ENCODE measurements at regions not wholly inside any gene's neighbourhood (a gene's known extent, or its start where the extent isn't known, plus 50 kb on each side); places are given as distances from the start of the nearest gene placed in this dataset.

DNA sequence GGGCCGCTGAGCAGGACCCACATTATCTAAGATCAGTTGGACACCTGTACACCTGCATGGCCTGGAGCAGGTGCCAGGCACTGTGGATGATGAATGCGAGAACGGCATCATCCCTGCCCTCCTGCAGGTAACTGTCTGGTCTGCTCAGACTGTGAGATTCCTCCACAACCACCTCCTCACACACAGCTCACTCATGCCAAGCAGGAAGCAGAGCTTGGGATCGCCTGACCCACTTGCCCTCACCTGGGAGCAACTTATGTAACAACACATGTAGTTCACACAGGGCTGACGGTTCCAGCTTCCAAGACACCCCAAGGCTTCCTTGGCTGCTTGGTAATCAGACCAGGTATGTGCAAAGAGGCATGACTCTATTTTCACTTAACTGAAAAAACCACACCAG is 359.2 kb downstream of the PREX1 start (continued):
- TF ChIP-seq, protein P1, sequence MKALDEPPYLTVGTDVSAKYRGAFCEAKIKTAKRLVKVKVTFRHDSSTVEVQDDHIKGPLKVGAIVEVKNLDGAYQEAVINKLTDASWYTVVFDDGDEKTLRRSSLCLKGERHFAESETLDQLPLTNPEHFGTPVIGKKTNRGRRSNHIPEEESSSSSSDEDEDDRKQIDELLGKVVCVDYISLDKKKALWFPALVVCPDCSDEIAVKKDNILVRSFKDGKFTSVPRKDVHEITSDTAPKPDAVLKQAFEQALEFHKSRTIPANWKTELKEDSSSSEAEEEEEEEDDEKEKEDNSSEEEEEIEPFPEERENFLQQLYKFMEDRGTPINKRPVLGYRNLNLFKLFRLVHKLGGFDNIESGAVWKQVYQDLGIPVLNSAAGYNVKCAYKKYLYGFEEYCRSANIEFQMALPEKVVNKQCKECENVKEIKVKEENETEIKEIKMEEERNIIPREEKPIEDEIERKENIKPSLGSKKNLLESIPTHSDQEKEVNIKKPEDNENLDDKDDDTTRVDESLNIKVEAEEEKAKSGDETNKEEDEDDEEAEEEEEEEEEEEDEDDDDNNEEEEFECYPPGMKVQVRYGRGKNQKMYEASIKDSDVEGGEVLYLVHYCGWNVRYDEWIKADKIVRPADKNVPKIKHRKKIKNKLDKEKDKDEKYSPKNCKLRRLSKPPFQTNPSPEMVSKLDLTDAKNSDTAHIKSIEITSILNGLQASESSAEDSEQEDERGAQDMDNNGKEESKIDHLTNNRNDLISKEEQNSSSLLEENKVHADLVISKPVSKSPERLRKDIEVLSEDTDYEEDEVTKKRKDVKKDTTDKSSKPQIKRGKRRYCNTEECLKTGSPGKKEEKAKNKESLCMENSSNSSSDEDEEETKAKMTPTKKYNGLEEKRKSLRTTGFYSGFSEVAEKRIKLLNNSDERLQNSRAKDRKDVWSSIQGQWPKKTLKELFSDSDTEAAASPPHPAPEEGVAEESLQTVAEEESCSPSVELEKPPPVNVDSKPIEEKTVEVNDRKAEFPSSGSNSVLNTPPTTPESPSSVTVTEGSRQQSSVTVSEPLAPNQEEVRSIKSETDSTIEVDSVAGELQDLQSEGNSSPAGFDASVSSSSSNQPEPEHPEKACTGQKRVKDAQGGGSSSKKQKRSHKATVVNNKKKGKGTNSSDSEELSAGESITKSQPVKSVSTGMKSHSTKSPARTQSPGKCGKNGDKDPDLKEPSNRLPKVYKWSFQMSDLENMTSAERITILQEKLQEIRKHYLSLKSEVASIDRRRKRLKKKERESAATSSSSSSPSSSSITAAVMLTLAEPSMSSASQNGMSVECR (CRISPR knock-in tag; IDR thresholded peaks at IDR 0.05; ENCODE audit: borderline replicate concordance), result no peak
- TF ChIP-seq STAT6 (CRISPR knock-in tag; conservative IDR thresholded peaks at IDR 0.05; ENCODE audit: low read depth), result no peak
- TF ChIP-seq ZMAT4 (CRISPR knock-in tag; IDR thresholded peaks at IDR 0.05), result no peak
- TF ChIP-seq OVOL2 (CRISPR knock-in tag; IDR thresholded peaks at IDR 0.05; ENCODE audit: borderline replicate concordance), result no peak

- POLR2A ChIA-PET, result no interaction called here
- peak overlapping the region; percentile 59; the same call in 1 of the 2 replicates for H3K27ac Mint-ChIP-seq
- H3K36me3 Mint-ChIP-seq, result peaks cover 5% of the 10 kb centered on the region
- H3K9me3 Mint-ChIP-seq, result peaks cover 32% of the 10 kb centered on the region
- ATAC-seq (peak; percentile 59), DNase-seq (ENCODE audit: low spot score) (peak; percentile 32)
- H3K4me1 Mint-ChIP-seq, result 0 out of 2 replicates have a peak, but pooled peaks cover 3% of the 10 kb centered on the region
- no peaks in the 10 kb centered on the region for H3K27me3 Mint-ChIP-seq (ENCODE audit: low read depth)
- CTCF ChIA-PET, result no interaction called here
- no peak overlapping the region for H3K4me3 Mint-ChIP-seq
- TF ChIP-seq HMGXB4 (CRISPR knock-in tag; IDR thresholded peaks at IDR 0.05) (no peak), TCF7 (CRISPR knock-in tag; IDR thresholded peaks at IDR 0.05; ENCODE audit: low read depth) (no peak), ZBTB21 (CRISPR knock-in tag; IDR thresholded peaks at IDR 0.05; ENCODE audit: borderline replicate concordance) (no peak), SP1 (CRISPR knock-in tag; conservative IDR thresholded peaks at IDR 0.05) (no peak), ZNF425 (CRISPR knock-in tag; conservative IDR thresholded peaks at IDR 0.05) (no peak), SMAD3 (CRISPR knock-in tag; IDR thresholded peaks at IDR 0.05; ENCODE audit: borderline replicate concordance) (no peak), RELA (CRISPR knock-in tag; IDR thresholded peaks at IDR 0.05; ENCODE audit: borderline replicate concordance) (no peak), HMGA2 (CRISPR knock-in tag; IDR thresholded peaks at IDR 0.05) (no peak)
- TF ChIP-seq, protein P2, sequence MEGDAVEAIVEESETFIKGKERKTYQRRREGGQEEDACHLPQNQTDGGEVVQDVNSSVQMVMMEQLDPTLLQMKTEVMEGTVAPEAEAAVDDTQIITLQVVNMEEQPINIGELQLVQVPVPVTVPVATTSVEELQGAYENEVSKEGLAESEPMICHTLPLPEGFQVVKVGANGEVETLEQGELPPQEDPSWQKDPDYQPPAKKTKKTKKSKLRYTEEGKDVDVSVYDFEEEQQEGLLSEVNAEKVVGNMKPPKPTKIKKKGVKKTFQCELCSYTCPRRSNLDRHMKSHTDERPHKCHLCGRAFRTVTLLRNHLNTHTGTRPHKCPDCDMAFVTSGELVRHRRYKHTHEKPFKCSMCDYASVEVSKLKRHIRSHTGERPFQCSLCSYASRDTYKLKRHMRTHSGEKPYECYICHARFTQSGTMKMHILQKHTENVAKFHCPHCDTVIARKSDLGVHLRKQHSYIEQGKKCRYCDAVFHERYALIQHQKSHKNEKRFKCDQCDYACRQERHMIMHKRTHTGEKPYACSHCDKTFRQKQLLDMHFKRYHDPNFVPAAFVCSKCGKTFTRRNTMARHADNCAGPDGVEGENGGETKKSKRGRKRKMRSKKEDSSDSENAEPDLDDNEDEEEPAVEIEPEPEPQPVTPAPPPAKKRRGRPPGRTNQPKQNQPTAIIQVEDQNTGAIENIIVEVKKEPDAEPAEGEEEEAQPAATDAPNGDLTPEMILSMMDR (IDR thresholded peaks at IDR 0.05), result no peak
- TF ChIP-seq, protein P3, sequence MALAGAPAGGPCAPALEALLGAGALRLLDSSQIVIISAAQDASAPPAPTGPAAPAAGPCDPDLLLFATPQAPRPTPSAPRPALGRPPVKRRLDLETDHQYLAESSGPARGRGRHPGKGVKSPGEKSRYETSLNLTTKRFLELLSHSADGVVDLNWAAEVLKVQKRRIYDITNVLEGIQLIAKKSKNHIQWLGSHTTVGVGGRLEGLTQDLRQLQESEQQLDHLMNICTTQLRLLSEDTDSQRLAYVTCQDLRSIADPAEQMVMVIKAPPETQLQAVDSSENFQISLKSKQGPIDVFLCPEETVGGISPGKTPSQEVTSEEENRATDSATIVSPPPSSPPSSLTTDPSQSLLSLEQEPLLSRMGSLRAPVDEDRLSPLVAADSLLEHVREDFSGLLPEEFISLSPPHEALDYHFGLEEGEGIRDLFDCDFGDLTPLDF (CRISPR knock-in tag; IDR thresholded peaks at IDR 0.05), result no peak
- TF ChIP-seq, protein P4, sequence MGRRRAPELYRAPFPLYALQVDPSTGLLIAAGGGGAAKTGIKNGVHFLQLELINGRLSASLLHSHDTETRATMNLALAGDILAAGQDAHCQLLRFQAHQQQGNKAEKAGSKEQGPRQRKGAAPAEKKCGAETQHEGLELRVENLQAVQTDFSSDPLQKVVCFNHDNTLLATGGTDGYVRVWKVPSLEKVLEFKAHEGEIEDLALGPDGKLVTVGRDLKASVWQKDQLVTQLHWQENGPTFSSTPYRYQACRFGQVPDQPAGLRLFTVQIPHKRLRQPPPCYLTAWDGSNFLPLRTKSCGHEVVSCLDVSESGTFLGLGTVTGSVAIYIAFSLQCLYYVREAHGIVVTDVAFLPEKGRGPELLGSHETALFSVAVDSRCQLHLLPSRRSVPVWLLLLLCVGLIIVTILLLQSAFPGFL (CRISPR knock-in tag; IDR thresholded peaks at IDR 0.05; ENCODE audit: borderline replicate concordance), result no peak
- TF ChIP-seq, protein P5, sequence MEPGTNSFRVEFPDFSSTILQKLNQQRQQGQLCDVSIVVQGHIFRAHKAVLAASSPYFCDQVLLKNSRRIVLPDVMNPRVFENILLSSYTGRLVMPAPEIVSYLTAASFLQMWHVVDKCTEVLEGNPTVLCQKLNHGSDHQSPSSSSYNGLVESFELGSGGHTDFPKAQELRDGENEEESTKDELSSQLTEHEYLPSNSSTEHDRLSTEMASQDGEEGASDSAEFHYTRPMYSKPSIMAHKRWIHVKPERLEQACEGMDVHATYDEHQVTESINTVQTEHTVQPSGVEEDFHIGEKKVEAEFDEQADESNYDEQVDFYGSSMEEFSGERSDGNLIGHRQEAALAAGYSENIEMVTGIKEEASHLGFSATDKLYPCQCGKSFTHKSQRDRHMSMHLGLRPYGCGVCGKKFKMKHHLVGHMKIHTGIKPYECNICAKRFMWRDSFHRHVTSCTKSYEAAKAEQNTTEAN (CRISPR knock-in tag; IDR thresholded peaks at IDR 0.05), result no peak
- TF ChIP-seq, protein P6, sequence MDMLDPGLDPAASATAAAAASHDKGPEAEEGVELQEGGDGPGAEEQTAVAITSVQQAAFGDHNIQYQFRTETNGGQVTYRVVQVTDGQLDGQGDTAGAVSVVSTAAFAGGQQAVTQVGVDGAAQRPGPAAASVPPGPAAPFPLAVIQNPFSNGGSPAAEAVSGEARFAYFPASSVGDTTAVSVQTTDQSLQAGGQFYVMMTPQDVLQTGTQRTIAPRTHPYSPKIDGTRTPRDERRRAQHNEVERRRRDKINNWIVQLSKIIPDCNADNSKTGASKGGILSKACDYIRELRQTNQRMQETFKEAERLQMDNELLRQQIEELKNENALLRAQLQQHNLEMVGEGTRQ (CRISPR knock-in tag; IDR thresholded peaks at IDR 0.05), result peak; percentile 96
These were observed 360.2 kb downstream of the PREX1 start for GRCh38 chr20:48467622-48468021.
